ENCODE measurements at regions not wholly inside any gene's neighbourhood (a gene's known extent, or its start where the extent isn't known, plus 50 kb on each side); places are given as distances from the start of the nearest gene placed in this dataset.
"Not testable (repeated sequence)": the region's sequence is repeated elsewhere in the genome, so short reads cannot be mapped to it uniquely, and the experiment has no call there.

DNA sequence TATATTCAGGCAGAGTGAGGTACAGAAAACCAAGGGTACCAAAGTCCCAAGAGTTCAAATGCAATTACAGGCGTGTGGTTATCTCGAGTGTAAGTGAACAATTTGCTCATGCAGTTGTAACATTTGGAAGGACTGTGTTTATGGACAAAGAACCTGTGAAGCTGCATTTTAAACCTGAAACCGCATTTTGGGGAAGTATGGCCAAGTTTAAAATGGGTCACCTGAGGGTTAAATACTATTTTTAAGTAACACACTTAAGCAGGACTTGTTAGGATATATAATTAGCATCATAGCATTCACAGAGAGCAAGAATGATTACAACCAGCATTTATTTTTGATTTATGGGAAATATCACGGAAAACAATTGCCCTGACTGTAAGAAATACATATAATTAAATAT is 79.1 kb upstream of the LCORL start:
- no peak for DNase-seq

DNA sequence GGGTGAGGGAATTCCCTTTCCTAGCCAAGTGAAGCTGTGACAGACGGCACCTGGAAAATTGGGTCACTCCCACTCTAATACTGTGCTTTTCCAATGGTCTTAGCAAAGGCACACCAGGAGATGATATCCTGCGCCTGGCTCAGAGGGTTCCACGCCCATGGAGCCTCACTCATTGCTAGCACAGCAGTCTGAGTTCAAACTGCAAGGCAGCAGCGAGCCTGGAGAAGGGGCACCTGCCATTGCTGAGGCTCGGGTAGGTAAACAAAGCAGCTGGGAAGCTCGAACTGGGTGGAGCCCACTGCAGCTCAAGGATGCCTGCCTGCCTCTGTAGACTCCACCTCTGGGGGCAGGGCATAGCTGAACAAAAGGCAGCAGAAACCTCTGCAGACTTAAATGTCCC is 68.9 kb upstream of the LCORL start:
- not testable (repeated sequence) for DNase-seq

DNA sequence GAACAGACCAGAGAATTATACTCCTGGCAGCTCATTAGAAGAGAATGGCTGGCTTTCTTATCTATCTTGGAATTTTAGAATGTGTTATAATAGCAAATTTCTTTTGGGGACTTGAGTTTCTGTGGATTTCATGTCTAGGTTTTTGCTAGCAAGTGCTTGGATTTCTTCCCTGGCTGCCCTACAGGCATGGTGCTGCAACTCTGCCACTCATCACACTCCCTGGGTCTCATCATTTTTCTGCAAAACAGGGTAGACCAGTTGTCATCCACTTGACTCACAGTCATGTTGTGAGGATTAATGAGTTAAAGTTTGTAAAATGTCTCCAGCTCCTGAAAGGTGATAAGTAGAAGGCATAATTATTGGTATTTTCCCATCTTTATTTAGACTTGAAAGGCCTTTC is 60.7 kb upstream of the LCORL start:
- no peak for DNase-seq

DNA sequence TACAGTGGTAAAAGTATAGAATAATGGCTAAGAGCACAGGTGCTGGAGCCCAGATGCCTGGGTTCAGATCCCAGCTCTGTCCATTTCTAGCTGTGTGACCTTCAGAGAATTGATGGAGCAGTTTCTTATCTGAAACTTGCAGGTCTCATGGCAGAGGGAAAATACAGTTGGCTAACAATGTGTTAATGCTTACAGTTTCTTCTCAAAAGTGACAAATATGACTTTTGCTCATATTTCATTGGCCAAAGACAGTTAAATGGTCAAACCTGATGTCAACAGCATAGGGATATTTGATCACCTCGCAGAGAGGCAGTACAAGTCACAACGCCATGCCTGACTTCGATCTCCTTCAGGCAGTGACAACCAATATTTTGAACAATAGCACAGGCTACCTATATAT is 60.2 kb upstream of the LCORL start:
- no peak for DNase-seq

DNA sequence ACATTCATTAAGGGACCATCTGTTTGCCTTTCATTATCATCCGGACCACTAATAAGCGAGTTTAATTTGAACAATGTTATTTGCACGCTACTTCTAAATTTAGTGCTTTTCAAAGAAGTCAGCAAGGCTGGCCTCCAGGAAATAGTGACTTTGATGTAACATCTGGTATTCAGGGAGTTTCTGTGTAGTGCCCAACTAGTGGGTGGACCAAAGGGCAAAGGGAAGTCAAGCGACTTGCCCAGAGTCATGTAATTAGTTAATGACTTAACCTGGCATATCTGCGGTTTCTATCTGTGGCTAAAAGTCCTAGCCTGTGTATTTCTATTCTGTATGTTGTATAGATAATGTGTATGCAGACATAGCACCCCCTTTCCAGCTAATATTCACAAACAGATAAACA is 56.3 kb upstream of the LCORL start:
- no peak for DNase-seq

DNA sequence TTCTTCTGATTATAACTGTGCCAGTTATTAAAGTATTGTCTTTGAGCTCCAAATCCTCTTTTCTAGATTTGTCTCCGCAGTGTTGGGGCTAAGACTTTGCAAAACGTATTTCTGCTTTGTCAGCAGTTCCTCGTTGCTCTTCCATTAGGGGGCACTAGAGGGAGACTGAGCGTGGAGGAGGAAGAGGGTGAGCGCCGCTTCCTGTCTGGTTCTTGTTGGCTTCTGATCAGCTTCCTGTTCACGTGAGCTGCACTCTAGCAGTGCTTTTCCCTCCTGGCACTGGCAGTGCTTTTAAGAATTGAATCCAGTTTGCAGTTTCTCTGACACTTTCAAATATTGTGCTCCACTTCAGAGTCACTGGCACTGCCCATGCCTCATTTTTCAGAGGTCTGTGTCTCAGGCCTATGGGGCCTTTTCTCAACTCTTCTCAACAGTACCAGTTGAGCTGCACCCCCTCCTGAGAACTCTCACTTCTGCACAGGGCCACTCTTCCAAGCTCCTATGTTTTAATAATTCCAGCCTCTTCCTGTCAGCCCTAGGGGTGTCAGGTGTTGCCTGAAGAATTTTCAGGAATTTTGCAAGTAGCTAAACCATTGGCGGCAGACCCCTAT is 54.4 kb upstream of the LCORL start:
- peak; percentile 78 for DNase-seq

DNA sequence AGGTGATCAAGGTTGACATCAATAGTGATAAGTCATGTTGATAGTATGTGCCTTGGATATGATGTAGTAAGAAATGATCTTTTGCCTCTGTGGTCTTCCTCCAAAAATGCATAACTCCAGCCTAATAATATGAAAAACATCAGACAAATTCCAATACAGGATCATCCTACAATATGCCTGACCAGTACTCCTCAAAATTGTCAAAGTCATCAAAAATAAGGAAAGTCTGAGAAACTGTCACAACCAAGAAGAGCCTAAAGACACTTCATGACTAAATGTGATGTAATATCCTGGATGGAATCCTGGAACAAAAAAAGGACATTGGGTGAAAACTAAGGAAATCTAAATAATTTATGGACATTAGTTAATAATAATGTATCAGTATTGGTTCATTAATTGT is 50.3 kb upstream of the LCORL start:
- DNase-seq: no peak
